A673 (cell line): ENCODE measurements at regions not wholly inside any gene's neighbourhood (a gene's known extent, or its start where the extent isn't known, plus 50 kb on each side); places are given as distances from the start of the nearest gene placed in this dataset.

Experiments used
- BruUV-seq: library from RNA; stranded (reverse); fragments of 400-500 nt; replicated peaks from 2 replicates; lab custom pipeline; 2021; lab: Mats Ljungman, UMichigan
- CTCF ChIA-PET: fragments of 300-600 bp; sonication (Branson Sonifier 250); formaldehyde crosslinking; loops from one replicate; lab custom pipeline; 2022; ENCODE audit warnings: antibody characterized with exemption; lab: Charles Lee
- POLR2A ChIA-PET: fragments of 300-600 bp; sonication (Branson Sonifier 250); formaldehyde crosslinking; loops from one replicate; lab custom pipeline; 2022; ENCODE audit warnings: antibody characterized with exemption; ENCODE audit not compliant: low non-redundant PET; lab: Charles Lee
- DNase-seq: peaks from one replicate; pipeline ENCODE4 v3.0.0-alpha.2; 2015; ENCODE audit warnings: low spot score
- H3K27ac ChIP-seq: fragments of 200-600 bp; sonication (generic); 2 replicates; pipeline ENCODE4 v1.5.1; 2016; ENCODE audit warnings: mixed run types, low read depth, mild to moderate bottlenecking, mixed read lengths, antibody characterized with exemption, low read length; ENCODE audit not compliant: poor library complexity, severe bottlenecking
- H3K27me3 ChIP-seq: fragments of 200-600 bp; sonication (generic); replicated peaks from 2 replicates; pipeline ENCODE4 v1.6.1; 2017; ENCODE audit warnings: mixed run types, low read depth, mild to moderate bottlenecking, mixed read lengths, antibody characterized with exemption, low read length; ENCODE audit not compliant: insufficient read depth, poor library complexity
- H3K36me3 ChIP-seq: fragments of 200-600 bp; sonication (generic); 2 replicates; pipeline ENCODE4 v1.6.1; 2016; ENCODE audit warnings: mixed run types, mild to moderate bottlenecking, mixed read lengths, antibody characterized with exemption, low read length; ENCODE audit not compliant: insufficient read depth, poor library complexity, severe bottlenecking
- H3K4me1 ChIP-seq: fragments of 200-600 bp; sonication (generic); 2 replicates; pipeline ENCODE4 v1.6.1; 2017; ENCODE audit warnings: mixed run types, mild to moderate bottlenecking, mixed read lengths, antibody characterized with exemption, low read length; ENCODE audit not compliant: insufficient read depth, poor library complexity, severe bottlenecking
- H3K4me3 ChIP-seq: fragments of 200-600 bp; sonication (generic); 2 replicates; pipeline ENCODE4 v1.5.1; 2016; ENCODE audit warnings: low read depth, mixed run types, mild to moderate bottlenecking, mixed read lengths, low read length; ENCODE audit not compliant: poor library complexity, severe bottlenecking
- H3K9me3 ChIP-seq: fragments of 200-600 bp; sonication (generic); 2 replicates; pipeline ENCODE4 v1.6.1; 2016; ENCODE audit warnings: mixed run types, low read depth, mild to moderate bottlenecking, mixed read lengths, antibody characterized with exemption, low read length; ENCODE audit not compliant: poor library complexity, severe bottlenecking
- CTCF ChIP-seq: fragments of 300-800, 200-600 bp; sonication (generic); conservative IDR thresholded peaks from 2 replicates; pipeline ENCODE4 v1.5.1; 2017; ENCODE audit warnings: low read depth, mild to moderate bottlenecking, antibody characterized with exemption, low read length, moderate library complexity, mixed read lengths
- EZH2 ChIP-seq: fragments of 200-600 bp; sonication (generic); IDR thresholded peaks from 2 replicates; pipeline ENCODE4 v1.6.1; 2017; ENCODE audit warnings: borderline replicate concordance, low read depth, mild to moderate bottlenecking, mixed read lengths, antibody characterized with exemption, low read length; ENCODE audit not compliant: poor library complexity, severe bottlenecking
- intact Hi-C: fragments of 100-400 bp; cut with micrococcal nuclease; formaldehyde crosslinking; loops from one replicate; pipeline ENCODE4 v1.10.0; 2022; ENCODE audit not compliant: unreplicated experiment

- Histone ChIP-seq H3K27ac (no peak overlapping the region), H3K4me1 (no peaks in the 10 kb centered on the region), H3K36me3 (no peaks in the 10 kb centered on the region), H3K9me3 (no peaks in the 10 kb centered on the region), H3K4me3 (no peak overlapping the region), H3K27me3 (peaks cover 58% of the 10 kb centered on the region)
- ChIA-PET CTCF (no interaction called here), POLR2A (no interaction called here)
- no TSS peak for BruUV-seq
- intact Hi-C loops = no loop called here
- TF ChIP-seq EZH2 (no peak), CTCF (no peak)
- DNase-seq = no peak
These were observed 337.4 kb upstream of the LYPLAL1 start for GRCh38 chr1:218836264-218836663.

- no peaks in the 10 kb centered on the region for H3K9me3 ChIP-seq
- intact Hi-C loops = no loop called here
- BruUV-seq = no TSS peak
- DNase-seq = no peak
- H3K4me3 ChIP-seq = no peak overlapping the region
- peaks cover 52% of the 10 kb centered on the region for H3K27me3 ChIP-seq
- ChIA-PET POLR2A (no interaction called here), CTCF (no interaction called here)
- no peaks in the 10 kb centered on the region for H3K4me1 ChIP-seq
- no peaks in the 10 kb centered on the region for H3K36me3 ChIP-seq
- TF ChIP-seq EZH2 = no peak
- no peak for TF ChIP-seq CTCF
- no peak overlapping the region for H3K27ac ChIP-seq
These were observed 336.6 kb upstream of the LYPLAL1 start for GRCh38 chr1:218837051-218837450.

GRCh38 chr1:218845589-218845988 lies 328.1 kb upstream of the LYPLAL1 start:
- TF ChIP-seq EZH2 (no peak), CTCF (no peak)
- Histone ChIP-seq H3K4me1 (no peaks in the 10 kb centered on the region), H3K9me3 (no peaks in the 10 kb centered on the region), H3K27ac (no peak overlapping the region), H3K4me3 (no peak overlapping the region), H3K36me3 (no peaks in the 10 kb centered on the region), H3K27me3 (peaks cover 33% of the 10 kb centered on the region)
- intact Hi-C loops = no loop called here
- no peak for DNase-seq
- no TSS peak for BruUV-seq
- ChIA-PET POLR2A (no interaction called here), CTCF (no interaction called here)
